D341Med (cell line): ENCODE measurements at regions not wholly inside any gene's neighbourhood (a gene's known extent, or its start where the extent isn't known, plus 50 kb on each side); places are given as distances from the start of the nearest gene placed in this dataset.
"Not testable (repeated sequence)": the region's sequence is repeated elsewhere in the genome, so short reads cannot be mapped to it uniquely, and the experiment has no call there.

ENCODE experiments used
- DNase-seq: peaks from one replicate; pipeline ENCODE4 v3.0.0; 2012; ENCODE audit warnings: low spot score

GRCh38 chr12:87254381-87255030, 774.7 kb downstream of the C12orf50 start:
- DNase-seq = no peak

GRCh38 chr12:87253157-87253556, 776.0 kb downstream of the C12orf50 start:
- no peak for DNase-seq

GRCh38 chr12:87246726-87247125, 782.5 kb downstream of the C12orf50 start:
- DNase-seq = no peak

- DNase-seq = no peak
These were observed 790.7 kb downstream of the C12orf50 start for GRCh38 chr12:87238466-87238865.

- no peak for DNase-seq
These were observed 794.3 kb downstream of the C12orf50 start for GRCh38 chr12:87234898-87235297.

GRCh38 chr12:87233671-87234070, 795.5 kb downstream of the C12orf50 start:
- DNase-seq = no peak

GRCh38 chr12:87231818-87232217, 797.4 kb downstream of the C12orf50 start:
- DNase-seq = no peak

GRCh38 chr12:87230441-87230840, 798.8 kb downstream of the C12orf50 start:
- no peak for DNase-seq

- no peak for DNase-seq
These were observed 802.0 kb downstream of the C12orf50 start for GRCh38 chr12:87227162-87227561.

GRCh38 chr12:87217491-87217890, 811.7 kb downstream of the C12orf50 start:
- DNase-seq = no peak

GRCh38 chr12:87216436-87216835, 812.8 kb downstream of the C12orf50 start:
- DNase-seq = no peak

- DNase-seq = no peak
These were observed 827.0 kb downstream of the C12orf50 start for GRCh38 chr12:87202189-87202588.

- DNase-seq = no peak
These were observed 827.6 kb downstream of the C12orf50 start for GRCh38 chr12:87201598-87201997.

- no peak for DNase-seq
These were observed 828.8 kb downstream of the C12orf50 start for GRCh38 chr12:87200289-87200979.

GRCh38 chr12:87198181-87198580, 831.0 kb downstream of the C12orf50 start:
- no peak for DNase-seq

- no peak for DNase-seq
These were observed 832.9 kb downstream of the C12orf50 start for GRCh38 chr12:87196321-87196720.

GRCh38 chr12:87194389-87194788, 834.8 kb downstream of the C12orf50 start:
- DNase-seq = not testable (repeated sequence)

- DNase-seq = no peak
These were observed 843.8 kb downstream of the C12orf50 start for GRCh38 chr12:87185367-87185766.

- no peak for DNase-seq
These were observed 846.4 kb downstream of the C12orf50 start for GRCh38 chr12:87182696-87183233.

GRCh38 chr12:87171356-87171755, 857.8 kb downstream of the C12orf50 start:
- DNase-seq = no peak

- DNase-seq = no peak
These were observed 860.2 kb downstream of the C12orf50 start for GRCh38 chr12:87169010-87169409.

GRCh38 chr12:87165733-87166375, 863.3 kb downstream of the C12orf50 start:
- no peak for DNase-seq

GRCh38 chr12:87163122-87163521, 866.1 kb downstream of the C12orf50 start:
- DNase-seq = no peak
